ENCODE measurements at regions not wholly inside any gene's neighbourhood (a gene's known extent, or its start where the extent isn't known, plus 50 kb on each side); places are given as distances from the start of the nearest gene placed in this dataset.
"Not testable (repeated sequence)": the region's sequence is repeated elsewhere in the genome, so short reads cannot be mapped to it uniquely, and the experiment has no call there.

DNA sequence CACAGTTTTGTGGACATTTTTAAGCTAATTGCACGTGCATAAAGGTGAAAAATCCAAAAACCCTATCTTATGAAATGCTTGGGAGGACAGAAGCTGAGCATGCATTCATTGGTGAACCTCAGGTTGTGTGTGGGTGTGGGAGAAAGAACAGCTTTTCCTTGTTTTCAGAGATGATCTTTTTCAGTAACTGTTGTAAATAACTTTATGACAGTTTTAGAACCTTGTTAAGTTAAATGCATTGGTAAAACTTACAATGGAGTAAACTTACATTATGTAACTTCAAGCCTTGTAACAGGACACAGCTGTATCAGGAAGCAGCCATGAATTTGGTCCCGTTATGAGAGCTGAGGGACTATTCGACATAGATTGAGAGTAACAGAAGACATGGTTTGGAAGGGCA, 587.4 kb downstream of the GALC start:
- DNase-seq = no peak

DNA sequence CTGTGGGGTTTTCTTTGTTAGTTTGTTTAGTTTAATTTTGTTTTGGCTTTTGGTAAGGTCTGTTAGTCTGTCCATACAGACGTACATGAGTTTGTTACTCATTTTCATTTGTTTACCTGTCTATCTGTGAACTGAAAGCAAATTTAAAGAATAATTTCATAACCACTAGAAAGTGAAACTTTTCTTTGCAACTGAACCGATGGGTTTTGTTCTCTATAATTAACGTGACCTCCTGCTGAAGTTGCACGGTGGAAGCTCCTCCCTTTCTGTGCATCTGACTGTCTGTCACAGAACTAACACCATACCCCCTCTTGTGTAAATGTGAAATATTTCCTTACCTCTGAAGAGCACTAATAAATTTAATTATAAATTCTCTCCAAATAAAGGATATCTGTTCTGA, 595.5 kb downstream of the GALC start:
- no peak for DNase-seq

DNA sequence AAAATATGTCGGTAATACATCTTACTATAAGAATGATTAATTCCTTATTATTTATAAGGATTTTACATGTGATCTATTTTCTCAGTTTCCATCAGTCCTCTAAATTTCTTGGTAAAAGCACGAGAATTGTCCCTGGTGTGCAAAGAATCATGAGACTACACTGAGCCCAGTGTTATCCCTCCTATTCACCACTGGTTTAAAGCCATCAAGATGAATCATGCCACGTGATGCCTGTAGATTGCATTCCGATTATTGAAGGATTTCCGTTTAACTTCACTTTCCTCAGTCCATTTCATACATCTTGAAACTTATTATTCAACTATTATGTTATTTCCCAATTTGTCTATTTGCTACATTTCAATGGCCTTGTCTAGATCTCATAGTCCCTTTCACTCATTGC, 601.9 kb downstream of the GALC start:
- no peak for DNase-seq

DNA sequence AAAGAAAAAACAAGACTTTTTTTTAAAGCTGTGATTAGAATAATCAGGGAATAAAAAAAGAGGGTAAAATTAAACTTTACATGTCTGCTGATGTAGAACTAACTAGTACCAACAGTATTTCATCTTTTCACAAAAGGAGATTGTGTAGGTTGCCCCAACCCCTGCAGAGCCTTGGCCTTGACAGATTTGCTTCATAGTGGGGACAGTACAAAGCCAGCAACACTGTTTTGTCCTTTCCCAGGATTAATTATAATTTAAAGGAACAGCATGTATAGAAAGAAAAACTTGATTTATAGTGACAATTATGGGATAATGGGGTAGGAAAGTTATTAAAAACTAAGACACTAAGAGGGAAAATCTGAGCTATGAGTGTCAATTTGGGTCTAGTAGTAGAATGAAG, 604.0 kb downstream of the GALC start:
- no peak for DNase-seq

DNA sequence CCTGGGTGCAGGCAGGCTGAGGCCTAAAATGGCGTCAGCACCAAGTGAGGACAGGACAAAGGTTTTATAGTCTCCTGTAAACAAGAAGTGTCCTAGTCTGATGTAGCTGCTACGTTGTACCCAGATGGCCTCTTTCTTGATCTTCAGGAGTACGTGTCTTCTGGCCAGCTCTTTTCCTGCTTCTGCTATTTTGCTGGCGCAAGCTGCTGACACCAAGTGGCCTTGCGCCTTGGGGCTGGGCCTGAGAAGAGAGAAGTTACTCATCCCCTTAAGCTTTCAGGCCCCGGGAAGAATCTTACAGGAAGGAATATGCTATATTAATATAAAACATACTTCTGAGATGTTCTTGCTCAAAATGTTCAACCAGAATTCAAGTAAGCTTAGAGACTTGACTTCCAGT, 605.2 kb downstream of the GALC start:
- no peak for DNase-seq

DNA sequence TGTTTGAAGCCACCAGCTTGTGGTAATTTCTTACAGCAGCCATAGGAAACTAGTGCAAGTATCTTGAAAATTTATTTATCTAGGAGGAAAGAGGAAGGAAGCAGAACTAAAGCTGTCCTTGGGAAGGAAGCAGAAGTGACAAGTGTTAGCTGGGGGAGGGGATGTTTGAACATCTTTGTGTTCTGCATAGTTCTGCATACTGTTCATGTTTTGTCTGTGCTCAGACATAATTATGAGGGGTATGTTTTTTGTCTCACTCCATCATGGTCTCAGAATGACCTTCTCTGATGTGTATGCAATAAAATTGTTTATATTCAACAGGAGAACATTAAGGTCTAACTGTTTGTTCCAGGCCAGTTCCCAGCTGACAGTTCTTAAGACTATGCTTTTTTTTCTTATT, 606.5 kb downstream of the GALC start:
- no peak for DNase-seq

DNA sequence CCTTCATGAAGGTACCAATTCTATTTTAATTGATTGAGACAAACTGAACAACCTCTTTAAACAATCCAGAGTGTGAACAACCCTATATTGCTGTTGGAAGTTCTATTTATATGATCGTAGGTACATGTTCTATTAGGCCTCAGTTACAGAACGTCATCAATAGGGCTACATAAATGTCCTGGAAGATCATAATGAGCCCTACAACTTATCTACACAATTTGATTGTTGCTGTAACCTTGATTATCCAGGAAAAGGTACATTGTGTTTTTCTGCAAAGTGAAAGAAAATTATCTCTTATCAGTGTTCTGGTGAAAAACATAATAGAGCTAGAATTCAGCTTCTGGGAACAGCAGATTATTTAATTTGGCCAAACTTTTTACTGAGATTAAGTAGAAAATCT, 612.9 kb downstream of the GALC start:
- DNase-seq = no peak

DNA sequence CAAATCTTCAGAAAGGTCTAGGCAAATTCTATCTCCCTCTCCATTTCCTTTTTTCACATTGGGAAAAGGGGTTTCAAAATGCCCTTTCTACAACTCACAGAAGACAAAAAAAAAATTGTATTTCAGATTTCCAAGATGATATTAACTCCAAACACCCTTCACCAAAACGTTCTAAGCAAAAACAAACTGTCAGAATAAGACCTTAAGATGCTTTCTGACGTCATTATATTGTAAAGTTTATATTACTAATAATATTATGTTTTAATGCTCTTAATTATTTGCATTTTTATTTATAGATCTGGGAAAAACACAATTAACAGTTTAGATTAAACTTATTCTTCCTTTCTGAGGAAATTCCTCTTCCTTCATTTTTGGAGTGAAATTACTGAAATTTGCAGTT, 624.2 kb downstream of the GALC start:
- no peak for DNase-seq

DNA sequence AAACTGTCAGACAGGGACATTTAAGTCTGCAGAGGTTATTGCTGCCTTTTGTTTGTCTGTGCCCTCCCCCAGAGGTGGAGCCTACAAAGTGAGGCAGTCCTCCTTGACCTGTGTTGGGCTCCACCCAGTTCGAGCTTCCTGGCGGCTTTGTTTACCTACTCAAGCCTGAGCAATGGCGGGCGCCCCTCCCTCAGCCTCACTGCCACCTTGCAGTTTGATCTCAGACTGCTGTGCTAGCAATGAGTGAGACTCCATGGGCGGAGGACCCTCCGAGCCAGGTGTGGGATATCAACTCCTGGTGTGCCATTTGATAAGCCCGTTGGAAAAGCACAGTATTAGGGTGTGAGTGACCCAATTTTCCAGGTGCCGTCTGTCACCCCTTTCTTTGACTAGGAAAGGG, 632.7 kb downstream of the GALC start:
- not testable (repeated sequence) for DNase-seq

DNA sequence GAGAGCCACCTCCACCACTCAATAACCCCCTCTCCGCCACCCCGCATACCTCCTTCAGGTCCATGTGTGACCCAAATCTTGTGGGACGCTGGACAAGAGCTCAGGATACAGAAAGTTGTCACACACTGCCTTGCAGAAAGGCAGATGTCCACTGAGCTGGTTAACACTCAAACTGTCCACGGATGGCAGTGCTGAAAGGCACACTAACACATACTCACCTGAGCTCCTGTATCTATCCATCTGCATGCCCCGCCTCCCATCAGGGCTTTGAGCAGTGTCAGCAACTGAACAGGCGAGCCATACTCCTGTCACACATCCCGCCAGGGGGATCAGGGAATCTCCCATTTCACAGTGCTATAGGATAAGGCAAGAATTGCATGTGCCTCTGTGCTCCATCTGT, 642.0 kb downstream of the GALC start:
- DNase-seq = no peak

DNA sequence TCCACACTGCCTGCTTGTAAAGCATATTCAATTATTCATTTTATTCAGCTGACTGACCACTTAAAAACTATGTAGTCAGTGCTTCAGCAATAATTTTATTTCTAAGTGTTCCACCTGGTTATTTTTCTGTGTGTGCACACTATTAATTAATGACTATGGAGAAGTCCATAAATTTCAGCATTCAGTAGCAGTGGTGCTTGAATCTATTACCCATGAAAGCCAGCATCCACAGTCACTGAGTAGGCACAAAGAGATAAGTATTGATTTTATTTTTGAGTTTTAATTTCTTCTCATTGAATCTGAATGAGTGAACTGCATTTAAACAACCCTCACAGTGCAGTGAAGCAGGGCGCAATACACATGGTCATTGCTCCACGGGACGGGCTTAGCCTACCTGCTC, 643.1 kb downstream of the GALC start:
- DNase-seq = no peak

DNA sequence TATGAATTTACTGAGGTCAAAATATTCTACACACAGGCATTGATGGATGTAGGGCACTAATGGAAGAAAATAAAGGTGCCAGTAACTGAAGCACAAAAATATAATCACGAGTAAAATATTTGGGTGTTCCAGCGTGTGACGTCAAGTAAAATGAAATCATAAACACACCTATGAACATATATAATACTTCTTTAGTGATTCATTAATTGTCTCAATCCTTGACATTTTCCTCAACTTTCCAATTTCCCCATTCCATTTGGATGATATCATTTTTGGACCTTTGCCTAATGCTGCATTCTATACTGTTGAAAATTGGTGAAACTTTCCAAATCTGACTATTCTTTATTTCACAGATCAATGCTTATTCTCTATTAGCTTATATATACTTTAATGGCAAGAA, 649.3 kb downstream of the GALC start:
- DNase-seq = no peak

DNA sequence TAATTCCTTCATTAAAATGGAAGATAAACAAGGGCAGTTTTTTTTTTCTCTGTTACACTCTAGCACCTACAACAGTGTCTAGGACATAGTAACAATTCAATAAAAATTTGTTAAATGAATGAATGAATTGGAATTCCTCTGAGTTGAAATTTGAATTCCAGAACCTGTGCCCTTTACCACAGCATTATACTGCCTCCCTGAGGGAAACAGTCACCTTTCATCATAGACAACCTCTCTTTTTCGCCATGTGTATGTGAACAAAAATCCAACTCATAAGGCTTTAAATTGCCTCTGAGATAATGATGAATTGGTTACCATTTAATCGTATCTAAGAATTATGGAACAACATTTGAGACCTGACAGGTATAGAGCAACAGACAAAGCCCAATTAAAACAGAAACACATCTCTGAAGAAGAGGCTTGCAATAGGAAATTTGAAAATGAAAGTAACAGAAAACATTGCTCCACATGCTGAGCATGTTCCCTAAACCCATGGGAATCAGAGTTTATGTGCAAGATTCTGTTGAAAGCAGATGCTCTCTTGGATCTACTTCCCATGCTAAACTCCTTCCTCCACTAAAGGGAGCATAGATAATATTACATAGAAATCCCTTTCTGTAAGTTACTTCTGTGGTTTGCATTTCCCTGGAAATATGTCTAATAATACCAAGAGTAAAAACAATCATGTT, 657.8 kb downstream of the GALC start:
- DNase-seq = no peak

DNA sequence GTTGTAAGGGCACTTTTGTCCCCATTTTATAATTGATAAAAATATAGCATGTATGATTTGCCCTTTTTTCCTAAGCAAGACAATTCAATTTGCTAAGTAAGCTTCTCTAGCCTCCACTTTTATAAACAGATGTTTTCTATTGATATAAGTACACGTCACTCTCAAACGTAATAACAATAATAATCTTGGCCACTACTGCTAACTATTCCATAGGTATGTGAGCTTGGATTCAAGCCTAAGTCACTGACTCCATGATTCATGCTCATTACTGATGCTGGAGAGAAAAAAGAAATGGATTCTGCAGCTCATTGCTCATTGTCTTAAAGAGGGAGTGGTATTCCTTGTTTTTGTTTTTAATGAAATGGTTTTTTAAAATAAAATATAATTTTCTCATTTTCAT, 661.0 kb downstream of the GALC start:
- DNase-seq = no peak

DNA sequence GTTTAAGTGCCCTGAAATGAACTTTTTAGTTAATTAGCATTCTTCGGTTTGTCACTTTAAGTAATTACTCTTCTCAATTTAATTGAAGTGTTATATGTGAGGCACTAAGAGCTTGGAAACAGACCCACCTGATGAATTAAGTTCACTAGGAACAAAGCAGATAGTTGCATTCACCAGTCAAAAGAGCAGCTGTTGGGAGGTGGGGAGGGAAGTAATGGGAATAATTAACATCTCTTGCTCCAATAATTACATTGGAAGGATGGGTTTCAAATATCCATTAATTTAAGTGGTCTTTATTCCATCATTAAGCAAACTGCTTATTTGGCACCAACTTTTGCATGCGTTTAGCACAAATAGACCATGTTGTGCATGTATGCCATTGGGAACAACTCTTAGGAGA, 667.2 kb downstream of the GALC start:
- no peak for DNase-seq

DNA sequence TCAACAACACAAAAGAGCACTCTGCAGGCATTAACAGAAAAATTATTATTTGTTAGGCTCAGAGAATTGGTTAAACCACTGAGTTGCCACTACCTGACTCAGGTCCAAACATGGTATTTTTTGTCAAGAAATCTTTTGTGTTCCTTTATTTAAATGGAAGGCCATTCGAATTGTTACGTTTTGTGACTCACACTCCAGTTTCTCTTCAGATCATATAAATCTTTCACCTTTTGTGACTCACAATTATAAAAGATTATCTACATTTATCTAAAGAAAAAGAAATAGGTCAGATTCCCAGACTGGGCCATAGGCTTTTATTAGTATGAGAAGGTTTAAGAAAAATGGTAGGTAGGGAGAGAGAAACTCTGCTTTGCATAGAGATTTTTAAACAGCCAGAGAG, 669.8 kb downstream of the GALC start:
- DNase-seq = no peak

DNA sequence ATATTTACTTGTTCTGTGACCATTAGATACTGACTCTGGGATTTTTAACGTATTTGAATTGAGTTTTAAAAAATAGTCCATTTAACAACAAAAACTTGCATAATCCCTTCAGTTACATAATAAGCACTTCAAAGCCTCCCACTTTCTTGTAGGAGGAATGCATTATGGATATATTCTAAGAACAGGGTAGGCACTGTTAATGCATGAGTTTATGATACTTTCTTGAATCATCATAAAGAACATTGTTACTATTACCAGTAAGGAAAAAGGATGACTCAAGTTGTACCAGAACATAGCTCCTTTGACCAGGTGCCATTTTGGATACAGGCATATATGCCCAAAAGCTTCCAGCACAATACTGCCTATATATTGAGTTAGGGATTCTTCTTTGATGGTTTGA, 671.4 kb downstream of the GALC start:
- no peak for DNase-seq

DNA sequence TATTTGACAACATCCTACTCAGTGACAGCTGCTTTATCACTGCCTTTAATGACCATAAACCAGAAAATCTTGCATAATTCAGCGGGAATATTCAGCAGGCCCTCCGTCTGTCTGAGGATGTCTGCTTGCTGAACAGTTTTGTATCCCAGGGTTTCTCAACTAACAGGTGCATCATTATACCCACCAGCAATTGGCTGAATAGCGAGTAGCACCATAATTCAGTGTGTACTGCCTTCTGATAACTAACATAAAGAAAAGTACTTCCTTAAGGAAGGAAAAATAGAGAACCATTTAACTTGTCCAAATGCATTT, 680.1 kb downstream of the GALC start:
- DNase-seq = no peak

DNA sequence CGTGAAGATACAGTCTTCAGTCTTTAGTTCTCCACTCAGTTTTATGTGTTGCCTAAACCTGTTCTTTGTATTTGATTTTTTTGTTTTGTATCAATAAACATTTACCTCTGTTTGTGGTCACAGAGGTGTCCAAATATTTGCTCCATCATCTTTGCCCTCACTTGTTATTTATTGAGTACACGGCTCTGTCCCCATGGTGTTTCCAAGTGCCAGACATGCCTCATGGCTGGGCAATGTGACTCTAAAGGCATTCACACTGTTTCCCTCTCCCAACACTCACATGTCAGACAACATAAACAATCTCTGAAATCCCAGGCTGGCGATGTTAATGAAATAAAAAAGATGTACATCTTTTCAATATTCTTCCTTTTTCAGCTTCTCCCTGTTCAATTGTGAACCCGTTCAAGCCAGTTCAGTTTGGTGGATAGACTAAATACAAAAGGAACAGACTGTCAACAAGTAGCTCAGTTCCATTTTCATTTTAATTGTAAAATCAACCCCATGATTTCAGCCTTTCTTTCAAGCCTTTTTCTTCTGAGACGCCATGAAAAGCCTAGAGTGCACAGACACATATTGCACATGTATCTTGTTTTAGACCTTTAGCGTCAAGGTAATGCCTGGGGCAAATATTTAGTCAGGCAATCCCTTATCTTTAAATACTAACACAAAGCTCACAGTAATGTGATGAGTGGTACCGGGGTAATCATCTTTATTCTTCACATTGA, 680.7 kb downstream of the GALC start:
- no peak for DNase-seq

DNA sequence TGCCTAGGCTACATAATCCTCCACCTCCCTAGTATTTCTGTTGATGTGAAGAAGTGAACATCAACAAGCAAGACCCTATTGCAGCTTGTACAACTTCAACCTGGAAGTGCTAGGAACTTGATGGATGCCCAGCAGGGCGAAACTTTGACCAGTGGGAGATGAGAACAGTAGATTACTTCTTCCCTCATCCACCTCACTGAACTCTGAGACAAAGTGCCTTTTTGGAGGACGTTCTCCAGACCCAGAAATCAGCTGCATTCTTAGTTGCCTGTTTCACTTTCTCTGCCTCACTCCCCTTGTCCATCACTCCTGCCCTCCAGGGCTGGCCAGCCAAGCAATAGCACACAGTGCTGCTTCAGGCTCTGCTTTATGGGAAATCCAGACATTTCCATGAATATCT, 683.4 kb downstream of the GALC start:
- DNase-seq = no peak

DNA sequence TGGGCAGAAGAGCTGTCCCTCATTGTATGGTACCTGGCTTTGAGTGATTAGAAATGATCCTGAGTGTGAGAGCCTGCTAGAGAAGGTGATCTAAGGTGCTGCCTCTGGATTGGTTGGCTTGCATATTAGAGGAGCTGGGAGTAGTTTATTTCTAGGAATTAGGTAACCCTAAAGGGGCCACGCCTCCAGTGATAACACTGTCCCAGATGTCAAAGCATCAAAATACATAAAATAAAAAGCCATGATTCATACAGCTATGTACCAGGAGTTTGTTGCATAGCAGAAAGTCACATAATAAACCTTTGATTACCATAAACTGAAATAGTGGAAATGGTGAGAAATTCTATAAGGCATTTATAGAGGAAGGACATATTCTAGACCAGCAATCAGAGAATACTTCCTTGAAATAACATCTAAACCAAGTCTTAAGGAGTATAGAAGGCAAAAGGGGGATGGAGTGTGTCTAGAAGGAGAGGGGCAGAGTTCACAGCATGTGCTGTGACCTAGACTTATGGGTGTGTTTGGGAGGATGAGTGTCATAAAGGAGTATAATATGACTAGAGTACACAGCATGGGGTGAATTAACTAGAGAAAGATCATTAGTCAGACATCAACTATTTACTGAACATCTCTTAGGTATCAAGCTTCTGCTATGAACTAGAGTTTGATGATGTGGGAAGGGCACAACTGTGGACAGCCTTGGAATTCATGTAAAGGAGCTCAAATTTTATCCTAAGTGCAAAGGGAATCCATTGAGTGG, 686.4 kb downstream of the GALC start:
- DNase-seq = no peak

DNA sequence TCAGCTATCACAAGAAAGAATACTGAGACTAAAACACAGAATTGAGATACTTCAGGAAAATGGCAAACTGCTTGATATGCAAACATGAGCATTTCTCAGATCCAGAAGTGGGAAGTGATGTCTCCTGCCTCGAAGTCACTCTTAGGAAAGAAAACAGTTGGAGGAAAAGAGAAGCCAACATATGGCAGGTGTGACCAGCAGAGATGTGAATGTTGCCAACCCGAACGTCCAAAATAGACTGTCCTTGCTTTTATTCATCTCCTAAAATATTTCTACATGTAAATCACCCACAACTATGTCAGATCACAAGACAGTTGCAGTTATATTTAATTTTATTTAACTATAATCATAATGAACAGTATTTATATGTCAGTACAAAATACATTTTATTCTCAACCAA, 687.6 kb downstream of the GALC start:
- DNase-seq = no peak

DNA sequence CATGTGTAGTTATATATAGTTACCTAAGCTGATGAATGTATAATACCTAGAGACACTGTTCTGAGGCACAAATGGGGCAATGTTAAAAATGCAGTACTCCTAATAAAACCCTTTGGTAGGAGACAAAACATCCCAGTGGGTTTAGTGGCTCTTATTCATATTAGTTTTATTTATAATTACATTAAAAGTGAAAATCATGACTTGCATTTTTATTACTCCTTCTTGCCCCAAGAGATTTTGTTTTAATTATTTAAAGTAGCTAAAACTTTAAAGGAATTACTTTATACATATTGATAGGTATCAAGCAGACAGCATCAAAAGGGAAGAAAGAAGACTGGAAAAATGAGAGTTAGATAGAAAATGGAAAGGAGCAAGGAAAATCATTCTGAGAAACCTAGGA, 688.6 kb downstream of the GALC start:
- no peak for DNase-seq

DNA sequence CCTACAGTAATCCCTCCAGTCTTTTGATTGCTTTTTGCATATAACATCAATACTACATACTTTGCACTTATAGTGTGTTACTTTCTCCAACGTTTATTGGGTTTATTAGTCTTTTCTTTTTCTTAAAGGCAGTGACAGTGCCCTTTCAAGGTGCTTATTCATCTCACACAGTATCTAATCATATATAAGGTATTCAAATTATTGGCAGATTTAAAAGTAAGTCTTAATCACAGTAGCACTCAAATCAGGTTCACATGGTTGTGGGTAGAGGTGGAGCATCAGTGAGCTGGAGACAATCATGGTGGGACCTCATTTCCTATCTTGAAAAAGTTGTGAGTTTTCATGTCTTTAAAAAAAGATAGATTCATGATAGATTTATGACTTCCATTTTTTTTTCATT, 706.2 kb downstream of the GALC start:
- no peak for DNase-seq

DNA sequence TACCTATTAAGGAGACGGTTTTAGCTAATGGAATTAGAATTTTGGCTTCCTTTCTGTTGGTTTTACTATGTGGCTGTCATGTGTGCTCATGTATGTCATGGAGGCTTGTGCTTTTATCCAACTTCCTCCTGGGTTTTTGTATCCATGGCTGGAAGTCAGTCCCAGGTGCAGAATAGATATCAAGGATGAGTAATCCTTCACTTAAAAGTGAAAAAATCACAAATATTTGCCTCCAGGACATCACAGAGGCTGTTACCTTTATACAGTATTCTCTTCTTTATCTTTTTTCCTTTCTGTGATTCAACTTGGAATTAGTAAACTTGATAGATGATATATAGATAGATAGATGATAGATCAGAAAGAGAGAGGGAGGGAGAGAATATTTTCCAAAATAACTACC, 706.8 kb downstream of the GALC start:
- DNase-seq = no peak

All from NCI-H226 (cell line).